HG03066 (cell line): ENCODE measurements at regions not wholly inside any gene's neighbourhood (a gene's known extent, or its start where the extent isn't known, plus 50 kb on each side); places are given as distances from the start of the nearest gene placed in this dataset.

ENCODE experiments used
- ATAC-seq: cut with Tn5 transposase; IDR thresholded peaks from one replicate; pipeline ENCODE4 v1.9.1; 2021; ENCODE audit warnings: low read depth; ENCODE audit not compliant: unreplicated experiment

DNA sequence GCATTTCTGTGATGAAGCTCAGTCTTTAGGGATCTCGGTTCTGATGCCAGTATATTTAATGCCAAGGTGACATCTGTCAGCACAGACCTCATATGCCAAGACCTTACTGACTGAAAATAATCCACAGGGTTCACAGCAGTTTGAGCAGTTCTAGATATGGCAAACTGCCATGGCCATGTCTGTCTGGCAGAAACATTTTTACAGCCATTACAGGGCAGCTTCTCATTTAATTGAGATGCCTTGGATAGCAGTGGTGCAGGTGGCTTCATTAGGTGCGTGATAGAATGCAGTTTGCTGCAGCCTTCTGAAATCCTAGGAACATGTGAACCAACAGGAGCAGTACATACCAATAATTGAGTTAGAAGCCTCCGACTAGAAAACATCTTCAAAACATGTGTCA is 510.6 kb downstream of the XIRP2 start:
- no peak for ATAC-seq

DNA sequence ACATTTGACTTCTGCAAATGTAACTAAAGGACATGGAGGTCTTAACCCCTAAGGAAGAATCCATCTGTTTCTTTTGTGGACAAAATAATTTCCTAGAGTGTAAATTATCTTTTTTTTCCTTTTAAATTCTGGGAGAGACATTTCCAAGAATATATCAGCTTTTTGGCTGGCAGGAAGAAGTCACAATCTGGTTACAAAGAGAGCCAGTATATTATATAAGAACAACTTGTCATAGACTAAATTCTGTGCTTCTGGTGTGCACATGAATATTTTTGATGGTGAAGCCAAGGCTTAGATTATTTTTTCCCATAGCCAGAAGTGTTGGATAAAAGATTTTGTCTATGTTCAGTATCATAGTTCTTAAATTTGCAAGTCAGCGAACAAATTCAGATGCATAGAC is 500.6 kb downstream of the XIRP2 start:
- no peak for ATAC-seq

DNA sequence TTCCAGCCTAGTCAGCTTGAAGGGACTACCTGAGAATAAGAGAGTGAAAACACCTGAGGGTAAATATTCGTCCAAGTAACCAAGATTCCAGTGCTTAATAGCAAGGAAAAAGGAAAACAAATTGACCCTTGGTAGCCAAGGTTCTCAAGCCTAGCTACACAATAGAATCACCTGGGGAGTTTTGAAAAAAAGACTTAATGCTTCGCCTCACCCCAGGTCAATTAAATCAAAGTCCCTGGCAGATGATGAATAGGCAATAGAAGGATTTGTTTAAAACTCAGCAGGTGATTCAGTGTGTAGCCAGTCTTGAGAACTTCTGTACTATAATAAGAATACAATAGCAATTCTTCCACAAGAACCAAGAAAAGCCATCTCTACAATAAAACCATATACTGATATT is 500.2 kb downstream of the XIRP2 start:
- no peak for ATAC-seq

DNA sequence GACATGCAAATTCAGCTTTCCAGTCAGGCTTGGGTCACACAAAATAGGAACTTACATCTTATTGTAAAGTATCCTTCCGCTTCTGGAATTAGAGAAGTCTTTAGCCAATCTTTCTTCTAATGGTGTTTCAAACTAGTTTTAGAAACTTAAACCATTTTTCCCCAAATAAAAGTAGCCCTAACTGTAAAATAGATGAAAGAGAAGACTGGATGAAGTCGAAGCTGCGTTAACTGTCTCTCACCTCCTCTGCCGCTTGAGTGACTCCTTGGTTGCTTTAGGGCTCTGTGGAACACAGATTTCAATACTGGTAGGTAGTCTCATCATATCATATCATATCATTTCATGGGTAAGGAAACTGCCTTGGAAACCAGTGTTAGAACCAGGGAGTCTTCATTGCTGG is 498.4 kb downstream of the XIRP2 start:
- no peak for ATAC-seq

DNA sequence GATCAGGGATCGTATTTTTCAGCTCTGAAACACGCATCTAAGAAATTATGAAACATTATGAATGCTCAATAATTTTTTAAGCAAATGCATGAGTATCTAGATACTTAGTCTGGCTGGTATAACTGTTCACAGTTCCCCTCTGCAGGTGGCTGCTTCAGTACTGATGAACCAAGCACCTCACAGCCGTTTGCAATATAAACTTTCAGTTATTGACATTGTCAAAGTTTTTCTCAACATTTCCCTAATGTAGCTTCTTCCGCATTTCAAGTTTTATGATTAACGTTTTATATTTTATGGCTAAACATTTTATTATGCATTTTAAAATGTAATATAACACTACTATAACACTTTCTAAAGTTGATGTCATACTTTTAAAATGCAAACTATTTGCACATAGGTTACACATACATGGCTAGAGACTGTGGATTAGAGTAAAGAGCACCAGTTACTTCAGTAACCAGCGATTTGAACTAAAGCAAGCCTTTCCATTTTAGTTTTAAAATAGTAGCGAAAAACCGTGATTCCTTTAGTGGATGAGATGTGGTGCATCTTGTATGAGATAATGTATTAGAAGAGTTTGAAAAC is 495.4 kb downstream of the XIRP2 start:
- no peak for ATAC-seq

DNA sequence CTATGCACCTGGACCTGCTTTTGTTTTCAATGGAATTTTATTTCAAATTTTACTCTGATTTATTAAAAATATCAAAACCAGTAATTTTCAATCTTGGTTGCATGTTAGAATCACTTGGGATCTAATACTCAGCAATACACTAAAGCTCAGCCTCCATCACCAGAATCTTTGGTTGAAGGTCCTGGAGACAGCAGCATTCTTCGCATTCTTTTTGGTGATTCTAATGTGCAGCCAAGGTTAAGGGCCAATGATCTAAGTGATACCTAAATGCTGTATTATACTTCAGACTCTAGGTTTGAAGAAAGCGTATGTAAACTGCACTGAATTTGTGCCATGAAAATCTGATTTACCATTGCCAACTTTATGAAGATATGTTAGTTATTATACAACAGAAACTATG is 493.1 kb downstream of the XIRP2 start:
- ATAC-seq: no peak

DNA sequence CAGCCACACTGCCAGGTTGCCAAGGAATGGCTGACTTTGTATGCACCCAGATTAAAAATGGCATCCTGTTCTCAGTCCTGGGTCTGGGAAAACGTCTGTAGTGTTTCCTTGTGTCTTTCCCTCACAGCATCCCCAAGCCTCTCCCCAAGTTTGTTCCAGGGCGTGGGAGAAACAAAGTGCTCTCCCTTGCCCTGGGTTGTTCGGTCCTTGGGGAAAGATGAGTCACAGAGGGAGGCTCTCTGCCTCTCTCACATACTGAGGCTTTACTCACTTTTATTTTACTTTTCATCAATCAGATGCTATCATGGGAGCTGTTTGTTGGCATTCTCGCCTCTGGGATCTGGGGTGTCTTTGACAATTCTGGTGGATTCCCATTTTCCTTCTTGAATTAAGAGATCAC is 492.3 kb downstream of the XIRP2 start:
- ATAC-seq: no peak

DNA sequence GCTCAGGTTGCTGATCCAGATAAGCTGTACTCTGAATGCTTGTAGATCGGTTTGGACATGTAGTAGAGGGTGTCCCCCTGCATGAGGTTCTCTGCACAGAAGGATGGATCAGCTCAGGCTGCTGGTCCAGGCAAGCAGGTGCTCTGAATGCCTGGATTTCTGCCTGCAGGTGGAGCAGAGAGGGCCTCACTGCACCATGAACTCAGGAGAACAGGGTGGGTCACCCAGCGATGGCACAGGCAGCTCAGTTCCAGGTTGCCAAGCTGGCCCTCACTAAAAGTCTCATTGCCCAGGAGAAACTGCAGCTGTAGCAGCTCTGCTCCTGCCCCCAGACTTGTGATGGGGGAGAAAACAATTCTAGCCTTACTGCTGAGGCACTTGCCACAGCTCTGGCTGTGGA is 491.8 kb downstream of the XIRP2 start:
- no peak for ATAC-seq

DNA sequence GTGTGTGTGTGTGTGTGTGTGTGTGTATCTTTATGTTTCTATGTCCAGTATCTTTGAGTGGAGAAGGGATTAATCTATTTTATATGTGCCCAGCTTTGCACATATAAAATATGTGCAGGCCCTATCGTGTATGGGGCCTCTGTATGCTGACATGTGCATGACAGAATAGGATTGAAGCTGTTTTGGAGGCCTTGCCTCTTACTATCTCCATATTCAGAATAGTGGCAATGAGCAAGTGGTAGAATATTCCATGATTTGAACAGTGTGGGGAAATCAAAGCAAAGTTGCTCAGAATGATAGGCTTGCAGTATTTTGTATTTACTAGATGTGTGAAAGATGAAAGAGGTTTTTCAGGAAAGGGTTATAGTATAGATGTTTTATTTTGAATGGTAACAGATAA is 480.8 kb downstream of the XIRP2 start:
- no peak for ATAC-seq

DNA sequence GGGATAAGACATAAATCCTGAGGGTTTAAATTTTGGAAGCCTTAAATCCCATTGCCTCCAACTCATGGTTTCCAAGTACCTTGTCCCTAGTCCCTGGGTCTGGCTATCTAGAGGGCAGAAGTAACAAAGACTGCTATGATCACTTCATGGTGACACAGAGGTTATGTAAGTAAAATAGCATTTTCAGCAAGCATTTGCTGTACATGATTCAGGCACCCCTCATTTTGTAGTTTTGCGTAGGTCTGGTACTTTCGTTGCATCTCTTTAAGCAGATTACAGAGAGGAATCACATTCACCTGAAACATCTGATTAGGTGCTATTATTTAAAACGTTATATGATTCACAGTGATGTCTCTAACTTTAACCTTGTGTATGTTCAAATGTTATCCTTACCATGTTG is 480.1 kb downstream of the XIRP2 start:
- ATAC-seq: no peak

DNA sequence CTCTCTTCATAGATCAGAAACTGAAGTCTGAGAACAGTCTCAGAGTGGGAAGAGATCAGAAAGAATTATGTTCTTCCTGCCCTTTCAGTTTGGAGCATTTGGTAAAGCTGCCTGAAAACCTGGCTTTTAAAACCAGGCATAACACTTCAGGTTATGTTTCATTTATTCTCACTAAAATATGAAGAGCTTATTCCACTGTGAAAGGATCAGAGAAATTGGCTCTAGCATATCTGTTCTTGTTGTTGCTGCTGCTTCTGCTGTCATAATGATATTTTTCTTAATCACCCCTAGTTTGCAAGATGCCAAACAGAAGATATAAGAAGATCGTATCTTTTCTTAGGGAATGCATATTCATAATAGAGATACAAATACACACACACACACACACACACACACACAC is 476.9 kb downstream of the XIRP2 start:
- ATAC-seq: no peak

DNA sequence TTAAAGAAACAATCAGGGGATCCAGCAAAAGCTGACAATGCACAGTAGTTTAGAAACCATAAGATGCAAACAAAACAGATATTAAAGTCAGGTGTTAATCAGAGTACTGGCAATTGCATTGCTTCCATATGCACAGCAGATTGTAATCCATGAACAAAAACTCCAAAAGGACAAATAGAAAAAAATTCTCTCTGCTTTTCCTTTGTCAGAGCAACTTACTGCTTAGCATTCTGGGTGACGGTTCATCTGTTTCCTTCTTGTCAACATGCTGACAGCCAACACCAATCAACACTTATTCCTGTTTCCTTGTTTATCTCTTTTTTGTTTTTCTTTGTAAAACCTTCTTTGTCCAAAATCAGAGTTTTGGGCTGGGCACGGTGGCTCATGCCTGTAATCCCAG is 473.1 kb downstream of the XIRP2 start:
- ATAC-seq: no peak

DNA sequence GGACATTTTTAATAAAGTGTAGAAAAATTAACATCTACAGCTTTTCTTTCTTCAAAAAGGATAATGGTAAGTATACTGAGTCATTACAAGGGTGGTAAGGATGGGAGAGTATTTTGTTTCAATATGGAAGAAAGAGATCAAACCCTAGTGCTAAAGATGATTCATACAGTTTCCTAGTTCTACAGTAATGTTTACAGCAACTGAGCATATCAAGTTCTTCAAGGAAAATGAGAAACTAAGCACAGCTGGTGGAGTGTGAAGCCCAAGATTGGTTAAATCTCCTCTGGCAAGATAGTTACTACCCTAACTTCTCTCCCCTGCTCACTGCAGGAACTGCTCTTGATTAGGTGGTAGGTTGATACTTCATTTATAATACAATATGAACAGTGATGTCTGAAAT is 467.5 kb downstream of the XIRP2 start:
- ATAC-seq: no peak

DNA sequence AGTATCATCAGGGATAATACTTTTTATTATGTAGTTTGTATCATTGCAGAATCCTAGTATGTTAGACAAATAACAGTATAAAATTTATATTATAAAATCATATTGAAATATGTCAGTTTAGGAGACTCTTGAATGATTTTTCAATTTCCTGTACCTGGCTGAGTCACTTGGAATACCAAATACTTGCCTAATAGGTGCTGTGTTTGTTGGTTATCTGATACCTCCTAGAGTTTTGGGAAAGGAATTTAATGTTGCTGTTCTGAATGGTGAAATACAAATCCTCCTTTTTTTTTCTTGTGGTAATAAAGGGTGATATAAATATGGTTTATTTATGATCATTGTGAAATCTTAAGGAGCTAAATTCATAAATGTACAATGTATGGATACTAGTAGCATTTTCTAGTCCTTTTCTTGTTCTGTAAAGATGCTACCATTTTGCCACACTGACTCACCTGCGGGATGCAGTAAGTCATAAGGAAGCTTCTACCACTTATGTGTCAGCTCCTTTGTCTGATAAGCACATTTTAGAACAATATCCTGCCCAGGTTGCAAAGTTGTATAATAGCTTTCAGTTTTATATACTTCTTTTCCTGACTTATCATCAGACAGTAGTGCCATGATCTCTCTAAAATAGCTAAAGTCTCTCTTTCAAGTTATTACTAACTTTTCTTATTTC is 465.5 kb downstream of the XIRP2 start:
- no peak for ATAC-seq

DNA sequence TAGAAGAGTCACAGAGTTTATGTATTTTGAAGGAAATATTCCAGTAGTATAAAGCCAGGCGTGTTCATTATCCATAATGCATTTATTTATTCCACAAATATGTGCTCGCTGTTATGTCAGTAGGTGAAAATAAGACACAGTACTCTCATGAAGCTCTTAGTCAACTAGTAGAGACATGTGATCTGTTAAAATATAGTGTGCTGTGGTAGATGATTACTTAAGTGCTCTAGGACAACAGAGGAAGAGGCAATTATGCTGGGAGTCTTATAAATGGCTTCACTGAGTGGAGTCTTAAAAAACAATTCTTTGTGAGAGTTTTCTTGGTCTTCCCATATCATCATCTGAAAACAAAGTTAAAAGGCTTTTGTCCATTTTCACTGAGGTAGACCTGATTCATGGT is 457.3 kb downstream of the XIRP2 start:
- no peak for ATAC-seq

DNA sequence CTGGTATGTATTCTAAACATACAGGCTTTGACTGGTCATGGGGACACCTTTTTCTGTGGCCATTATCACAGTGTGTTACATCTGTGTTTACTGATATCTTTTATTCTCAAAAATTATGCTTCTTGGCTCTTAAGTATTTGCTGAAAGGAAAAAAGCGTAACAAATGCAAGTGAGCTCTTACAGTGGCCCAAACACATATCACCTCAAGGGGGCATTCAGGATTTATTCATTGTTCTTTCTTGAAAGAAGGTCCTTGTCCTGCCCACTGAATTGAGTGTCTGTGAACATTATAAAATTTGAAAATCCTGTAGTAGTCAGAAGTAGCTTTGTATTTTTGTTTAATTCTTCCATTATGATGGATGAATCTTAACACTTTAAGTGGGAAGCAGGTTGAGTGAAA is 454.5 kb downstream of the XIRP2 start:
- ATAC-seq: no peak

DNA sequence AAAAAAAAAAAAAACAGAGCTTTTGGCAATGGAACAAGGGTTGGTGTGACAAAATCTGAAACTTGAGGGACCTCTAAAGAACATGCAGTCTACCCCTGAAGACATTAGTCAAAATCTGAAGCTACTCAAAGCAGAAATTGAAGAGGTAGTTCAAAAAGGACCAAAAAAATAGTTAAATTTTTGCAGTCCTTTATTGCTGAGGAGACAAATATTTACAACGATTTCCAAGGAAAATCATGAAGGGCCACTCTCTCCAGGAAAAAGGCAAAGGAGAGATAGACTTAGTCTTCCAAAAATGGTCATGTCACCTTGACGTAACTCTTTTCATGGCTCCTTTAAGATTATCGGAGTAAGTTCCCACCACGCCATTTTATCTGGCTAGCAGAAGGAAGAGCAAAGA is 452.0 kb downstream of the XIRP2 start:
- ATAC-seq: no peak

DNA sequence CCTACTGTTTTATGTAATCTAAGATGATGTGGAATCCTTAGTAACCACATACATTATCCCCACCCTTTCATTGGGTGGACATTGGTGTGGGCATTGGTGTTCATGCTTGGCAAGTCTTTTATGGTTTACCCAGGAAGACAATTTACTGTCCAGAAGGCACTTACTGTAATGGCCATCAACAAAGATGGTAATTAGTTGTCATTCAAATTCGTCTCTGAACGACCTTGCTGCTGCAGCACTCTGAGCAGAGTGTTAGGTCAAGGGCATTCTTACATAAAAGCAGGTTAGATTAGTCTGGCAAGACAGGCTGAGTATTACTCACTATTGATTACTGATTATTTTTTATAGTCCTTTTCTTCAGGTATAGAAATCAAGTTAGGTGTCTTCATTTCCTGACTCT is 447.9 kb downstream of the XIRP2 start:
- ATAC-seq: no peak

DNA sequence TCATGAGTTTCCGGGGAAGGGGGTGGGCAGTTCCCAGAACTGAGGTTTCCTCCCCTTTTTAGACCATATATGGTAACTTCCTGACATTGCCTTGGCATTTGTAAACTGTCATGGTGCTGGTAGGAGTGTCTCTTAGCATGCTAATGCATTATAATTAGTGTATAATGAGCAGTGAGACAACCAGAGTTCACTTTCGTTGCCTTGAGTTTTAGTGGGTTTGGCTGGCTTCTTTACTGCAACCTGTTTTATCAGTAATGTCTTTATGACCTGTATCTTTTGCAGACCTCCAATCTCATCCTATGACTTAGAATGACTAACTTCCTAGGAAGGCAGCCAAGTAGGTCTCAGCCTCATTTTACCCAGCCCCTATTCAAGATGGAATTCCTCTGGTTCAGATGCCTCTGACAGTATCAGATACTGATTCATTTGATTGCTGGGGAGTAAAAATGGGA is 447.3 kb downstream of the XIRP2 start:
- no peak for ATAC-seq

DNA sequence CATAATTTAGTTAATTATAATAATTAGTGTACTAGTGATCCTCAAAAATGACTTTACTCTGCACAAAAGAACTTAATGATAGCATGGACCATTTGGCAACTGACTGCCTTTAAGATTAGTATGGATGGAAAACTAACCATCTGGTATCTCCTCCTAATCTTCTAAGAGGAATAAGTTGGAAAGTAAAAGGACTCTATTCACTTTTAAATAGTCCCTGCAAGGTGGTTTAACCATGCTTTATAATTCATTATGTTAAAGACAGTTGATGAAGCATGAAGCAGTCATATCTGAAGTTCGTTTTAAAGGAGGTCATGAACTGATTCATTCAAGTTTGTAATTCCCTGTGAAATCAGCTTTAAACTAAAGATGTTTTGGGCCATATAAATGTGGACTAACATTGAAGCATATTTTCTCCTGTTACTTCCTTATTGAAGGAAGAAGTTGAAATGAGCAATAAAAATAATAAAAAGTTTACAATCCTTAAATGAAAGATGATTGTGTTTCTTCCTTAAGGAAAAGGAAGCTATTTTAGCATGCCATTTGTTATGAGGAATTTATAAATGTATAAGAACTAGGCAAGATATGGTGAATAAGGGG is 446.0 kb downstream of the XIRP2 start:
- no peak for ATAC-seq

DNA sequence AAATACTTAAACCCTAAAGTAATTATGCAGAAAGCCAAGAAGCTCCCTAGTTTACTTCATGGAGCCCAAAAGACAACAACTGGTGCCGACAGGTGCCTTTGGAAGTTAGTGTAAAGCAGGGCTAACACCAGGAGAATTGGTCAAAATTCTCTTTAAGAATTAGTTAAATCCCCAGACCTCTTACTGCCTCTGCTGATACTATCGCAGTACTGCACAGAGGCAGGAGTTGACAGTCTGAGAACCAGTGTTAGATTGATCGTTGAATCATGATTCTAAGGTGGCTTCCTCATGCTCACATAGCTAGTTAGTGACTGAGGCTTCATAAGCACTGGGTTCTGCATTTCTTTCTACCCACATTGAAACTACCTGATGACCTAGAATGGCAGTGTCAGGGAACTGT is 445.0 kb downstream of the XIRP2 start:
- no peak for ATAC-seq

DNA sequence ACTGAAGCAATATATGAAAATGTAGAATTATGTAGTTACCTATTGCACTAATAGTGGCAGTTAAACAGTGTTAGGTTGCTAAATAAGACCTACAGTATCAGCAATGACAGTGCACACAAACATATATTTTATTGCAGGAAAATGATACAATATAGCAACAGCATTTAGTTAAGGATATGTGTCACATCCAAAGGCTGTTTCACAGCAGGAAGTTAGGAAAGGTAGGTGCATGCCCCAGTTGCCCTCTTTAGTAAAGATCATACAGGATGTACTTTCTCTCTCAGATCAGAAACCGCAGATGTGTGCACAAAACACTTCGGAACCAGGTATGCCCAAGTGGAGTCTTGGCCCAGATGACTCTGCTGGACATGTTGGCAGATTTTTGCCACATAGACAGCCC is 444.1 kb downstream of the XIRP2 start:
- ATAC-seq: no peak
